HT1080 (cell line): ENCODE measurements at regions not wholly inside any gene's neighbourhood (a gene's known extent, or its start where the extent isn't known, plus 50 kb on each side); places are given as distances from the start of the nearest gene placed in this dataset.
A peak's percentile ranks its signal among the peaks of the same experiment; 100 is the strongest.

ENCODE experiments used
- DNase-seq: peaks from one replicate; pipeline ENCODE4 v3.0.0-alpha.2; 2015; ENCODE audit warnings: low read depth

DNA sequence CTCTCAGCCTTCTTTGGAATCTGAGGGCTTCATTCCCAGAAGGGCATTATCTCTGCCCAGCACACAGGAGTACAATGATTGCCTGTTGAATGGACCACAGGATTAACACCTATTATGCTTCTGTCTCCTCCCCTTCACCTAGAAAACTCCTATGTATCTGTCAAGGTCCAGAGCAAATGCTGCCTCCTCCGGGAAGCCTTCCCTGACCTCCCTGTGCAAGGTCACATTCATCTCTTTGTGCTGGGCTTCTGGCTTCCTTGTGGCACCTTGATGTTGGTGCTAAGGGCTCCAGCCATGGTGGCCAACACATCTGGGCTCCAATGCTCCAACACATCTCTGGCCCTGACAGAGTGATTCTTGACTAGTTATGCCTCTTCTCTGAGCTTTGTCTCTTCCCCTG lies 49.9 kb upstream of the ATP2B2 start:
- DNase-seq: no peak

DNA sequence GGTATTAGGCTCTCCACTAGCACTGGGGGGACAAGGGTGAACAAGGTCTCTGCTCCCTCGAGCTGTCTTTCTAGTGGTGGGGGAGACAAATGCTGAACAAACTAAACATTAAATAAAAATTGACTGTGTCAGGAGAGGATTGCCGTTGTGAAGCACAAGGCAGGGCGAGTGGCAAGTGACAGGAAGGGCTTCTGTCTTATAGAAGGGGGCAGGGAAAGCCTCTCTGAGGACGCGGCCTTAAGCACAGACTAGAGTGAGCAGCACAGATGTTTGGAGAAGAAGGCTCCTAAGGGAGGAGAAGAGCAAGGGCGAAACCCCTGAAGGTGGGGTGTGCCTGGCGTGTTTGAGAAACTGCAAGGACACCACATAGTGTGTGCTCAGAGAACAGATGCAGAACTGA lies 50.9 kb upstream of the ATP2B2 start:
- no peak for DNase-seq

DNA sequence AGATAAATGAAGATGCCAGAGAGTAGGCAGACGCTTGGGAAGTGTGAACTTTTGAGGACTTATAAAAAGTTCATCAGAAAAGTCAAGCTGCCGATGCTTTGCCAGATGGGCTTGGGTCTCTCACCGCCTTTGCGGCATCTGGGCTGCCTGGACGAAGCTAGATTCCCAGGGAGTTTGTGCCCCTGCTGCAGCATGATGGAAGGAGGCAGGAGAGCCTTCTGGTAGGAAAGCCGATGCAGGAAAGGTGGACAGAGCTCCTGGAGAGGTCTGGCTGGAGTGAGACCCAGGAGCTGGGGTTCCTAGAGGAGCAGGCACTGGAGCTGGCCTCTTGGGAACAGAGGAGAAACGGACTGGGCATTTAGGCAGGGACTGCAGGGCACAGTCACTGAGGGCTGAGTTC lies 51.9 kb upstream of the ATP2B2 start:
- DNase-seq: no peak

DNA sequence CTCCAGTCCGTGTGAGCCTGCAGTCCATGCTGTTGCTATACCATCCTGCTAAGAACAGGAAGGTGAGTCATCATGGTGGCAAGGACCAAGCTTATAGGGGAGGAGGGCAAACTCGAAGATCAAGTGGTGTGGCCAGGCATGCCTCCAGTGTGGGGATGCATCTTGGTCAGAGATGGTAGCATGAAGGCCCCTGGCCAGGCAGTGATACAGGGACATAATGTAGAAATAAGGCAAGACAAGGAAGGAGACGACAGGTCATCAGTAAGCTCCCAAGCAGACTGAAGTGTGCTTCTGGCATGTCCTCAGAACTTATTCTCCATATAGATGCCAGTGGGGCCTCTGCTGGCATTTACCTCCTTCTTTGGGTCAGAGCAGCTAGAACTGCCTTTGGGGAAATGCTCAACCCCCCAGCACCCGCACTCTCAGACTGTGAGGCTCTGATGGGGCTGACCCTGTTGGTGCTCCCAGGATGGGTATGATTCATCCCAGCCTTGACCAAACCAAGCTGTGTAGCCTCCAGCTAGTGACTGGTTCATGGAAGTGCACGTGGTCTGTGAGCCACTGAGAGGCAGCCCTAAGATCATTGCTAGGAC lies 52.5 kb upstream of the ATP2B2 start:
- peak; percentile 78 for DNase-seq

DNA sequence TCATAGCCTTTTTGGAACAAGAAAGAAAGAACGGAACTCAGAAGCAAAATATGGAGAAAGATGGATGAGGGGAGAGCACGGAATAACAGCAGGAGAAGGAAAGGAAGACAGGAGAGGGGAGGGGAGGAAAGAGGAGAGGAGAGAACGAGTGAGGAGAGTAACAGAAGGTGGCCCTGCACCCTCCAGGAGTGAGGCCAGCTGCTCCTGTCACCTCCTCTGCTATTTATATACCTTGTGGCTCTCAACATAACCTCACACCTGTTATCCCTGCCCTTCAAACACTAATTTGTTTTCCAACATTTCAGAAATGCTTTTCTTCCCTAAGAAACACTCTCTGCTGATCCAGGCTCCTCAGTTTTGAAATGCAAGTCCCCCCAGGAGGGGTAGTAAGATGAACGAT lies 53.4 kb upstream of the ATP2B2 start:
- no peak for DNase-seq

DNA sequence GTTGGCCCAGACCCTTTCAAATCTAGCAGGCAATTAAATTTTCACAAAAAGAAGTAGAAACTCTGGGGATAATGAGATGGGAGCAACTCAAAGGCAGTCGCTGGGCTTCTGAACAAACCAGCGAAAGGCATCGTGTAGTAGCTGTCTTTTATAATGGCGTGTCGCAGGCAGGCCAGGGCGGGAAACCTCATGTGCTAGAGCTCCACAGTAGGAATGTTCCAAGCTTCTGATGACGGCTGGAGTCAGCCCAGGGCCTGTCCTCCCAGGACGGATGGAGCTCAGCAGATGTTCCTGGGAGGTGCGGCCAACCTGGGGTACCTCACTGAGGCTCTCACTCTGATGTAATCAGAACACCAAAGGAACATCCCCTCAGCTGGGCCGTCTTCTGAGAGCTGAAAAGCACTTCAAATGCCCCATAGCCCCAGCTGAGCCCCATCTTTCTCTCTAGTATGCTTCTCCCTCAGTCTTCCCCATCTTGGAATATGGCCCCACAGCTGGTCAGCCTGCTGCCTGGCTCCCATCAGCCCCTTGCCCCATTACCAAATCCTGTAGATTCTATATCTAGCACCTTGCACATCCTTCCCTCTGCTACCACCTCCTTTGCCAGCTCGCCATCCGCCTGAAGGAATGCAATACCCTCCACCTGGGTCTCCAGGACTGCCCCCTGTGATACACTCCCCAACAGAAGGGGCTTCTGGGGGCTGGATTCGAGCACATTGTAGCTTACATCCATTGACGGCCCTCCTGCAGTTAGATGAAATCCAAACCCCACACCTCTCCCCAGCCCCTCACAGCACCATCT lies 54.9 kb upstream of the ATP2B2 start:
- DNase-seq: no peak

DNA sequence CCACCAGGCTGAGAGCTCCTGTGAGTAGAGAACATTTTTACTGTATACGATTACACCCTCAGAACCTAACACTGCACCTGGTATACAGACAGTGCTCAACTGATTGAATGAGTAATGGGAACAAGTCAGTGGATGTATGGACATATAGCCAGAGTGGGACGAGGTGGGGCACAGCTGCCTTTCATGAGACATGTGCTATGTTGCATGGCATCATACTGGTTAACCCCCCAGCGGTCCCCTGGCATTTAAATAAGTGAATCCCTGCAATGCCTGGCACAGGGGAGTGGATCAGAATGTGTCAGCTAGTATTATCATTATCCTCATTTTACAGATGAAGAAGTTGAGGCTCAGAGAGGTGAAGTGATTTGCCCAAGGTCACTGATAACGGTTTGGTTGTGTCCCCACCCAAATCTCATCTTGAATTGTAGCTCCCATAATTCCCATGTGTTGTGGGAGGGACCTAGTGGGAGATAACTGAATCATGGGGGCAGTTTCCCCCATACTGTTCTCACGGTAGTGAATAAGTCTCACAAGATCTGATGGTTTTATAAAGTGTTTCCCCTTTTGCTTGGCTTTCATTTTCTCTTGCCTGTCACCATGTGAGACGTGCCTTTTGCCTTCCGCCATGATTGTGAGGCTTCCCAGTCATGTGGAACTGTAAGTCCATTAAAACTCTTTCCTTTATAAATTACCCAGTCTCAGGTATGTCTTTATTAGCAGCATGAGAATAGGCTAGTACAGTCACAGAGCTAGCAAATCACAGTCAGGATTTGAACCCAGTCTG lies 56.0 kb upstream of the ATP2B2 start:
- DNase-seq: no peak

DNA sequence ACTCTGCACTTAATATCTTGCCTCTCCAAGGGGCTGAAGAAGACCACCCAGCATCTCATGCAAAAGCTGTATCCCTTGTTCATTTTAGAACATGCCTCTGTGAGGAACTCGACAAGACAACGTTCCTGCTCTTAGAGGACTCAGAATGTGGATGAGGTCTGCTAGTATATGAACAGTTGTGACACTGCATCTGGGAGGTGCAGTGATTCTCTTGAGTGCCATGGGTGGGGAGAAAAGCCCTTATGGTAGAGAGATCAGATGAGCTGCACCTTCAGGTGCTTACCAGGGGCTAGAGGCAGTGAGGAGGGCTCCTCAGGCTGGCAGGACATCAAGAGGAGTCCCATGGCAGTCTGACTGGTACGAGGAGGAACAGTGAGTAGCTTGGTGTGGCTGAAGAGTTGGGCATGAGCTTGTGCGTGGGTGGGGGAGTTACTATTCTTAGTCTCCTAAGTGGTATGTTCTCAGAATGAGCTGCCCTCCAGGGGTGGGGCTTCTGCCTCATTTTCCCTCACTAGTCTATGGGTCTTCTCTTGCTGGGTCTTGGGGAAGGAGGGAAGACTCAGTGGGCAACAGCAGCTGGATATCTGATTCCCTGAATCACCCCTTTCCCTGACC lies 56.7 kb upstream of the ATP2B2 start:
- no peak for DNase-seq

DNA sequence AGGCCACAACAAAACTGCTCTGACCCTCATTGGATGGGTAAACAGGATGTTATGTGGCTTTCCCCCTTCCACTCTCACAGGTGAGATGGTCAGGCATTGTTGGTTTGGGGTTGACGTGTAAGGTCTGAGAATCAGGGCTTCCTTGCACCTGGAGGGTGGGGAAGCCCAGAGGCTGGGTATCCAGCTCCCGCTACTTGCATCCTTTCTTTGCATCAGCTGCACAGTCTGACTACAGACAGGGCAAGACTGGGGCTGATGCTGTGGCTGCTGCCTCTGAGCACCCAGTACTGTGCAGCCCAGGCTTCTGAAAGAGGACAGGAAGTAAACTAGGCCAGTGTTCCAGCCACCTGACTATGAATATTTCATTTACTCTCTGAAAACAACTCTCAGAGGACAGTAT lies 58.0 kb upstream of the ATP2B2 start:
- no peak for DNase-seq

DNA sequence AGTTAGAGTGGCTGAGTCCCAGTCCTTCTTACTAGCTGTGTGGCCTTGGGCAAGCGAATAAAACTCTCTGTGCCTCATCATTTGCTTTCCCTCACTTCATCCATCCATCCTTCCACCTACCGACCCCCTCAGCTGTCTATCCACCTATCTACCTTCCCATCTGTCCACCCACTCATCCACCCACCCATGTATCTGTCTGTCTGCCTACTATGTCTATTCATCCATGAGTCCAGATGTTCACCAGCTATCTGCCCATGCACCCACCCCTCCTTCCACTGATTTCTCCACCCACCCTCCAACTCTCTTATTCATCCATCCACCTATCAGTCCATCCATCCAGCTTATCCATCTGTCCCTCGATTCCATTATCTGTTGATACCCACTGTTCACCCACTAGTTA lies 60.4 kb upstream of the ATP2B2 start:
- DNase-seq: no peak

DNA sequence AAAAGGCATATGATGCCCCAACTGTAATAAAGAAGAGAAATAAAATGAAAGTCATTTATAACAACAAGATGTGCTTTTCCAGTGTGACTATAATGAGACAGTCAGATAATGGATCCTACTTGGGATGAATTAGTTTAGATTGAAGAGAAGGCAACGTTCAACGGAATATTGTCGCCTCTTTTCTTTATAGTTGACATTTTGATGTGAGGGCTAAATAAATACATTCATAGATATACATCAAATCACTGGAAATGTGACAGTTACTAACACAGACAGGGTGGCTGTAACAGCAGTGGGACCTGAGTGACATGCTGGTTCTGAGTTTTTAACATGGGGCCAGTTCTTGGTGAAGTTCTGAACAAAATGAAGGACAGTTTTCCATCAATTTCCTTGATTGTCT lies 61.1 kb upstream of the ATP2B2 start:
- DNase-seq: no peak

DNA sequence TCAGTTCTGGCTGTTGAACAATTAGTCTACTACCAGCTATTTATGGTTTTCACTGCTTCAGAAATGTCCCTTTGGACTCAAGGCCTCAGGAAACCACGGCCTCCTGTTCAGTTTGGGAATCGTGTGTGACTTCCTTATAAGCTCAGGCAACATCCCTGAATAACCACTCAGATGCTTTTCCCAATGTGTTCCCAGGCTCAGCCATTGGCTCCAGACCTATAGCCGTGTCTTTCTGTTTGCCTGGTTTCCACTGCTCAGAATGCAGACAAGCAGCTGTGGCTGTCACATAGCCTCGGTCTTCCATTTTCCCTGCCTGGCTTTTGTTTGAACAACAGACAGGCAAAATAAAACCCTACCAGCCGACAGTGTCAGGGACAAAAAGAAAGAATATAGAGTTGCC lies 63.2 kb upstream of the ATP2B2 start:
- no peak for DNase-seq

DNA sequence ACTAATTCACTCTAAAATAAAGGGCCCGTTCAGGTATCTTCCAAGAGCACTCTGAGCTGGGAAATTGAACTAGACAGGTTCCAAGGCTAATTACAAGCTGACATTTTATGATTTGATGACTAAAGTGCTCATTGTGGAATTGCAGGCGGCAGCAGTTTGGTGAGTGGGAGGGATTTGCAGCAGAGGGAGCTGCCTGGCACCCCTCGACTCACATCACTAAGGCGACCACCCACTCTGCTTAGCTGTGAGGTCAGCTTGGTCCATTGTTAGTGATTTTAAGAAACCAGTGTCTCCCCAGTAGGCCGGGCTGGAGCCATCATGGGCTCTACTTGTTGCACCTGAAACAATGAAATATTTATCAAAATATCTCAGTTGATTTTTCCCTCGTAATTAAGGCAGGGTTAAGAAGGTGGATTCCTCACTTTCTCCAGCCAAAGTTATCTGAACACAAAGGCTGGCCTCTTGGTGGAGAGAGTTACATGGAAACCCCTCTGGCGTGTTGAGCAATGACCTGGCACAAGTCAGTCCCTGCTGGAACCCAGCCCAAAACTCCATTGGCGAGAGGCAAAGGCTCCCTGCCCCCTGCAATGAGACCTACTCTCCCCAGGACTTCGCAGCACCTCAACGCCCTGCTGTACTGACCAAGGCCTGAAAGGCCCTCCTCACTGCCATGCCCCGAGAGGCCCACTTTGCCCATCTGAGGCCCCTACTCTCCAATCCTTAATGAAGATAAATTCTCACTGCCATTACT lies 65.0 kb upstream of the ATP2B2 start:
- DNase-seq: no peak

DNA sequence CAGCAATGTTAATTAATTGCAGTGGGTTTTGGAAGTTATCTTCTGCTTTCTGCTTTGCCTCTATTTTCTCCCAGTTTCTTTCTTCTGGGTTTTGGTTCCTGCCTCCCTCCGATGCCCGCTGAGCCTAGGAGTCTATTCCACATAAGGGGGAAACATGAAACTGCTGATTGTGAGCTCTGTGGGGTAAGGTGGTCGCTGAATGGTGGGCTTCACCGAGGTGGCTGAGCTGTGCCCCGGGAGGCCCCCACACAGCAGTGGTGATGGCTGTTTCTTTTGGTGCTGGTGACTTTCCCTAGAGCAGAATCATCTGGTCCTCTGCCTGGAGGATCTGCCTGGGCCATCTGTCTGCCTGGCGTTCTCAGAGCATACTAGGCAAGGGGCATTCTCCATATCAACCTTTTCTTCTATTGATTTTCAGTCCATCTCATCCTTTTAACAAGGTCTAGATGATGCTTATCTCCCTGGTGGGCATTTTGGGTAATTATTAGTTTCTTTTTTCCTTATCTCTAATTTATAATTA lies 68.8 kb upstream of the ATP2B2 start:
- DNase-seq: no peak

DNA sequence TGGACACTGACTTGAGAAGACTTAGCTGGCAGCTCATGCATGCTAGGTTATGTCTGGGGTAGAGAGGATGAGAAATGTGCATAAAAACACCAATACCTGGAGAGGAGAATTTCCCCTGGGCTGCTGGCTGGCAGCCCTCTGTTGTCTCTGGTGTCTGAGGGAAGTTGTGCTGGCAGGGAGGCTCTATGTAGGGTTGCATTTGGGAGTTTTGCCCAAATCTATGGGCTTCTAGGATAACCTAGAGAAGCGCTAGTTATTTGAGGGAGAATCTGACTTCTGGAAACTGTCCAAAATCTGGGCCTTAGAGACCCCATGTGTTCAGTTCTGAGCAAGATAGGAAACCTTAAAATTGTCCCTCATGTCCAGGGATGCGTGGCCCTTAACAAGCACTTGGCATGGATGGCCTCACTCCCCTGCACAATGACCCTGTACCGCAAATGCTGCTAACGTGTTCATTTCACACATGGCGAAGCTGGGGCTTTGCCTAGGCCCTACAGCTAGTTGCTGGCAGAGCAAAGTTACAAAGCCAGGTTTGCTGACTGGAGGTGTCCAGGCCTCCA lies 70.3 kb upstream of the ATP2B2 start:
- no peak for DNase-seq

DNA sequence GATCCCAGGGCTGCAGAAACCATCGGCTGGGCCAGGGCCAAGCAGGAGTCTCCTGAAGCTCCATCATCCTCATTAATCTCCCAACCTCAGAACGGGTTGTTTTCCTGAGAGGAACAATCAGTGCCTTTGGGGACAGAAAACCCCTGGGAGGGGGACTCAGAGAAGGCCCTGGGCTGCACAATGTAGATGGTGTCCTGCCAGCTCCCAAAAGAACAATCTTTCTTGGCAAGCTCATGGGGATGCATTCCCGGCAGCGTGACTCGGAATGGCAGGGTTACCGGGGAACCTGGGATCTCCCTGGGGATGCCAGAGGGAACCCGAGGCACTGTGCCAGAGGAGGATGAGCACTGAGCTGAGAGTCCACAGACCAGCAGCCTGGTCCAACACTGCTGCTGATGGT lies 72.1 kb upstream of the ATP2B2 start:
- DNase-seq: no peak

DNA sequence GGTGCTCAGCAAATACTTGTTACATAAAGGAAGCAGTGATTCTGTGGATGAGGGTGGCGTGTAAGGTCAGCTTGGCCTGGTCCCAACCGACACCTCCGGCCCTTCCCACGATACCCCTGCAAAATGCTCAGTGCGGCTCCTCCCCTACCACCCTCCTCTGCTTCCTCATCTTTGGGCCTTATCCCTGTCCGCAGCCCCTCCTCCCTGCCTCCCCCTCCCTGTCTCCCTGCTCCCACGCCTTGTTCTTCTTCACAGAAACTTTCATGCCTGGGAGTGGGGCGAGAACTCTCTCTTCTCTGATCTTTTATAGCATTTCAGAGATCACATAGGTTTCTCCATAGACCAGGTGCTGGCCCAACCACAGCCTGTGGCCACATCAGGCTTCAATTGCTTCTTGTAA lies 75.0 kb upstream of the ATP2B2 start:
- no peak for DNase-seq

DNA sequence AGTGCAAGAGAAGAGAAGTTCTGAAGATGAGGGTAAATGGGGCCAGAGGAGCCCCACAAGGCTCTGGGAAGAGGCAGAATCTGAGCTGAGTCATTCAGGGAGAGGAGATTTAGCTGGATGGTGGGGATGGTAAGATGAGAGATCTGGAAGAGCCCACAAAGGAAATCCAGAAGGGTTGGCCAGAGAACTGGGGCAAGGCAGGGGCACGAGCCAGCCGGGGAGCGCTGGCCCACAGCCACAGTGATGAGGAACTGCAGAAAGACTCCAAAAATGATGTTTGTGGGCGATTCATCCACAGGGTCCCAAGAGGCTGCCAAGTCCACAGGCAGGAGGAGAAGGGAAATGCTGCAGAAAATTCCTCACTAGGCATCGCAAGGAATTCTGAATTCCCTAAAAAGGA lies 75.9 kb upstream of the ATP2B2 start:
- DNase-seq: peak; percentile 34

DNA sequence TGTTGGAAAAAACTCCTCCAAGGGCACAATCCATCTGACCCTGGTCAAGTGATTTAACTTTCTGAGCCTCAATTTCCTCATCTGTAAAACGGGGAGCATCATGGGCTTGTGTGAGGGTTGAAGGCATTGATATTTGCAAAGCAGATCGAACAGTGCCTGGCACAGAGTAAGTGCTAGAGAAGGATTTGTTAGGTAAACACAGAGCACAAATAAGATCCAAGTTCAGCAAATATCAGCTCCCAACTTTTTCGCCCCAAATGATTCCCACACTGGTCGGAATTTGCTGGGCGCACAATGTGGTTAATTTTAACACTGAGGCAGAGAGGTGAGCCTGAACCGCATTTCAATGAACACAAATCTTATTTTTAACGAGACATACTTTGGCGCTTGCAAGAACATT lies 76.3 kb upstream of the ATP2B2 start:
- no peak for DNase-seq

DNA sequence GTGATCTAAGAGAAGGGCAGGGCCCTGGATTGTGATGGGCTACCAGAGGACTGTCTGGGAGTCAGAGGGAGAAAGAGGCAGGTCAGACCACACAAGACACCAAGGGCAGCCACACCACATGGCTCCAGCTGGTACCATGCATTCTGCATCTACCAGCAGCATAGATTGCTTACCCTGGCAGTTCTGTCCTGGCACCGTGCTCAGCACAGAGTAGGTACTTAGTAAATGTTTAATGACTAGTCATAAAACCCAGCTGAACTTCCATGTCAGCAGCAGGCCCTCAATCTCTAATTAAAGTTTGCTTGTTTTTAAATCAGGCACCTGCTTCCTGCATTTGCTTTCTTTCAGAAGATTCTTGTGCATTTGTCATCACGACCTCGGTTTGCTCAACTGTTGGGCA lies 77.3 kb upstream of the ATP2B2 start:
- no peak for DNase-seq
